HFFc6 (cell line): ENCODE measurements at regions not wholly inside any gene's neighbourhood (a gene's known extent, or its start where the extent isn't known, plus 50 kb on each side); places are given as distances from the start of the nearest gene placed in this dataset.

Experiments
- DNase-seq: peaks from one replicate; pipeline ENCODE4 v3.0.0-alpha.2; 2018
- H3K27ac Mint-ChIP-seq: 2 replicates; pipeline ENCODE4 v1.8.0; 2020; ENCODE audit warnings: mild to moderate bottlenecking, mixed read lengths
- H3K27me3 Mint-ChIP-seq: 2 replicates; pipeline ENCODE4 v1.8.0; 2021; ENCODE audit warnings: mild to moderate bottlenecking, moderate library complexity, mixed read lengths; ENCODE audit not compliant: insufficient read depth
- H3K36me3 Mint-ChIP-seq: 2 replicates; pipeline ENCODE4 v1.8.0; 2021; ENCODE audit warnings: low read depth, mixed read lengths
- H3K4me1 Mint-ChIP-seq: 2 replicates; pipeline ENCODE4 v1.8.0; 2020; ENCODE audit warnings: low read depth, mixed read lengths
- H3K4me3 Mint-ChIP-seq: 2 replicates; pipeline ENCODE4 v1.8.0; 2020; ENCODE audit warnings: mild to moderate bottlenecking, moderate library complexity, mixed read lengths
- H3K9me3 Mint-ChIP-seq: 2 replicates; pipeline ENCODE4 v1.8.0; 2020; ENCODE audit warnings: mild to moderate bottlenecking, mixed read lengths
- TF ChIP-seq, protein P1 (sequence below): fragments of 200-600 bp; sonication (generic); IDR thresholded peaks from 2 replicates; pipeline ENCODE4 v1.5.0; 2021; ENCODE audit warnings: antibody characterized with exemption, mild to moderate bottlenecking

GRCh38 chr10:124302951-124303505 lies 115.7 kb downstream of the OAT start:
- TF ChIP-seq, protein P1, sequence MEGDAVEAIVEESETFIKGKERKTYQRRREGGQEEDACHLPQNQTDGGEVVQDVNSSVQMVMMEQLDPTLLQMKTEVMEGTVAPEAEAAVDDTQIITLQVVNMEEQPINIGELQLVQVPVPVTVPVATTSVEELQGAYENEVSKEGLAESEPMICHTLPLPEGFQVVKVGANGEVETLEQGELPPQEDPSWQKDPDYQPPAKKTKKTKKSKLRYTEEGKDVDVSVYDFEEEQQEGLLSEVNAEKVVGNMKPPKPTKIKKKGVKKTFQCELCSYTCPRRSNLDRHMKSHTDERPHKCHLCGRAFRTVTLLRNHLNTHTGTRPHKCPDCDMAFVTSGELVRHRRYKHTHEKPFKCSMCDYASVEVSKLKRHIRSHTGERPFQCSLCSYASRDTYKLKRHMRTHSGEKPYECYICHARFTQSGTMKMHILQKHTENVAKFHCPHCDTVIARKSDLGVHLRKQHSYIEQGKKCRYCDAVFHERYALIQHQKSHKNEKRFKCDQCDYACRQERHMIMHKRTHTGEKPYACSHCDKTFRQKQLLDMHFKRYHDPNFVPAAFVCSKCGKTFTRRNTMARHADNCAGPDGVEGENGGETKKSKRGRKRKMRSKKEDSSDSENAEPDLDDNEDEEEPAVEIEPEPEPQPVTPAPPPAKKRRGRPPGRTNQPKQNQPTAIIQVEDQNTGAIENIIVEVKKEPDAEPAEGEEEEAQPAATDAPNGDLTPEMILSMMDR = no peak
- Mint-ChIP-seq H3K4me1 (no peaks in the 10 kb centered on the region; the same call in 1 of the 2 replicates), H3K27me3 (peaks cover 15% of the 10 kb centered on the region), H3K9me3 (peaks cover 13% of the 10 kb centered on the region), H3K27ac (no peak overlapping the region), H3K36me3 (peaks cover 8% of the 10 kb centered on the region), H3K4me3 (no peak overlapping the region)
- DNase-seq = no peak

- Mint-ChIP-seq H3K27me3 (peaks cover 21% of the 10 kb centered on the region), H3K4me1 (no peaks in the 10 kb centered on the region; the same call in 1 of the 2 replicates), H3K36me3 (peaks cover 13% of the 10 kb centered on the region), H3K27ac (no peak overlapping the region), H3K4me3 (no peak overlapping the region), H3K9me3 (peaks cover 18% of the 10 kb centered on the region)
- no peak for DNase-seq
- TF ChIP-seq, protein P1 = no peak
Measured at GRCh38 chr10:124301736-124302135, 117.0 kb downstream of the OAT start.

- TF ChIP-seq, protein P1 = no peak
- Mint-ChIP-seq H3K4me3 (no peak overlapping the region), H3K4me1 (no peaks in the 10 kb centered on the region; the same call in 1 of the 2 replicates), H3K36me3 (peaks cover 13% of the 10 kb centered on the region), H3K27me3 (peaks cover 26% of the 10 kb centered on the region), H3K27ac (no peak overlapping the region), H3K9me3 (peaks cover 18% of the 10 kb centered on the region)
- no peak for DNase-seq
Measured at GRCh38 chr10:124300735-124301134, 118.0 kb downstream of the OAT start.

DNA sequence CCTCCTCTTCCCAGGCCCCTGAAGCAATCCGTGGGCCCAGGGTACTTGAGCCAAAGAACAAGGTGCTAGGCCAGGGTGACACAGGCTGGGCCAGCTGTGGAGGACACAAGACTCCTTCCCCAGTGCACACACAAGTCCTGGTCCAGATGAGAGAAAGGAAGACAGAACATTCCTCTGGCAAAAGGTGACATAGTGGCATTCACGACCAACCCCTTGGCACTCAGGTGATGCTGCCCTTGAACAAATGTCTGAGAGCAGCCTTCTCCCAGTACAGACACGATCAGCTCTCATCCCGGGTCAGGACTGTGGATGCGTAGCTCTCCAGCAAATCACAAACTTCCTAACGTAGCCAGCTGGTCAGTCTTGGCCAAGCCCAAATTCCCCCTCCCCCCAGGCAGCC lies 118.5 kb downstream of the OAT start:
- no peak for DNase-seq
- Mint-ChIP-seq H3K27ac (no peak overlapping the region), H3K27me3 (peaks cover 26% of the 10 kb centered on the region), H3K9me3 (peaks cover 18% of the 10 kb centered on the region), H3K36me3 (peaks cover 13% of the 10 kb centered on the region), H3K4me1 (no peaks in the 10 kb centered on the region; the same call in 1 of the 2 replicates), H3K4me3 (no peak overlapping the region)
- TF ChIP-seq, protein P1 = no peak

DNA sequence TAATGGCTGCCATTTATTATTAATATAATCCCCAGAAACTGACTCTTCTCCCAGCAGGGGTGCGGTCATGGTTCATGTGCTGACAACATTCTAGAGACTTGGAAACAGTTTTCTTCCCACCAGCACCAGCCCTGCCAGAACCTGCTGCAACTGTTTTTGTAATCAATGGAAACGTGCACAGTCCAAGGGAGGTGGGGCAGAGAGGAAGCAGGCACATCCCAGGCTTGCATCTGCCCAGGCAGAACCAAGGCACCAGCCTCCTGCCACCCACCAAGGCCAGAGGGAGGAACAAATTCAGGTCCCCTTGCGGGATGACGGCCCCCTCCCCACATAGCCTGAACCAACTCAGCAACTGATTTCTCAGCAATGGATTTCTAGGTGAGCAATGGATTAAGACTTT lies 119.0 kb downstream of the OAT start:
- no peak overlapping the region for H3K4me3 Mint-ChIP-seq
- TF ChIP-seq, protein P1 = no peak
- DNase-seq = no peak
- no peak overlapping the region for H3K27ac Mint-ChIP-seq
- H3K4me1 Mint-ChIP-seq = no peaks in the 10 kb centered on the region; the same call in 1 of the 2 replicates
- peaks cover 26% of the 10 kb centered on the region for H3K27me3 Mint-ChIP-seq
- H3K9me3 Mint-ChIP-seq = peaks cover 18% of the 10 kb centered on the region
- peaks cover 13% of the 10 kb centered on the region for H3K36me3 Mint-ChIP-seq

DNA sequence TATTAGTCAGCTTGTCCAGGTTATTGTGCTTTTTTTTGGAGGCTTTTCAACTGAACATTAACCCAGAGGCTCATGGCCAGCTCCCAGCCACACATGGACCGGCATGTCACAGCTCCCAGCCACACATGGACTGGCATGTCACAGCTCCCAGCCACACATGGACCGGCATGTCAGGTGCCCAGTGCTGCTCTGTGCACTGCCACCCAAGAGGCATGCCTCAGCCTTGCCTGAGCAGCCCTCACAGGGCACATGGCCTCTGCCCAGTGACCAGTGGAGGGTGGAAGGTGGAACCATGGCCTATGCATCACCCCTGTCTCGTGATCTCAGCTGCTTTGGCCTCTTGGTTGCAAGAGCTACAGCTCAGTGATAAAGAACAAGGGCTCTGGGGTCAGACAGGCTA lies 119.8 kb downstream of the OAT start:
- TF ChIP-seq, protein P1 = no peak
- Mint-ChIP-seq H3K4me3 (no peak overlapping the region), H3K36me3 (peaks cover 13% of the 10 kb centered on the region), H3K4me1 (no peaks in the 10 kb centered on the region; the same call in 1 of the 2 replicates), H3K27me3 (peaks cover 24% of the 10 kb centered on the region), H3K27ac (no peak overlapping the region), H3K9me3 (peaks cover 18% of the 10 kb centered on the region)
- DNase-seq = no peak
